ENCODE measurements at regions not wholly inside any gene's neighbourhood (a gene's known extent, or its start where the extent isn't known, plus 50 kb on each side); places are given as distances from the start of the nearest gene placed in this dataset.

DNA sequence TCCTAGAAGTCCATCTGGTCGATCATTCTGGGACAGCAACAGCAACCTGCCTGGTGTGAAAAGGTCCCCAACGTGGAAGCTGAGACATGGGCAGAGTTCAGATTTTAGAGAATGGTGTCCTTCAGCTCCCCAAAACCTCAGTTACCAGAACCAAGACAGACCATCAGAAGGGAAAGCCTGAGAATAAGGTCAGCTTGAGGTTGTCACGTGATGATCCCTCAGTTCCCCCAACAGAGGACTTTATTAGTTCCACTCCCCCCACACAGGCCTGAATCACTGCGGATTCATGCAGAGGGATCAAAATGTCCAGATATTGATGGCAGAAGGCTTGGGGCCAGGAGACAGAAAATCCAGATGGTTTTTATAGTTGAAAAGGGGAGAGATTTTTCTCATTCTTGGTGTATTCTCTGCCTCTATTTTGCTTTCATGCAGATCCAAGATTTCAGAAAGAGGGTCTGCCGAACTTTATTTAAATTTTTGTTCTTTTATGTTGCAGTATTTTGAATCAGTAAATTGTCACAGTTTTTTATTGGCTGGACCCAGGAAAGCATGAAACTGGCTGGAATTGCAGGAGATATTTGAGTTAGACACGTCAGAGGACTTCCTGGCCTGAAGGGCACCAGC is 139.0 kb upstream of the NTM start:
- no peak for ATAC-seq (ENCODE audit: insufficient read depth, low FRiP score)

DNA sequence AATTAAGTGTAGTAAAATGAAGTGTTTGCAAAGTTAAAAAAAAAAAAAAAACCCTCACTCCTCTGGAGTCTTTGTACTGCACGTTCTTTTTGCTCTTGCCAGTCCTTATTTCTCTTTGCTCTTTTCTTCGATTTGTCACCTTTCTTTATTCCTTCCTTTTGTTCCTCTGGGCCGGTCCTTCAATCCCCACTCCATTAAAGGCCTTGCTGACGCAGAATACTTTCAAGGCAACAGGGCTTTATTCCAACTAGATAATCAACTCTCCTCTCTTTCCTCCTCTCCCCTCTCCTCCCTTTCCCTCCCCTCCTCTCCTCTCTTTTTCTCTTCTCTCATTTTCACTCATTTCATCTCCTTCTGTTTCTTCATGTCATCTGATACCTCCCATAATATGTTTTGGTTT is 138.2 kb upstream of the NTM start:
- WGBS, 2 donors = 51 to 69% methylated on average over 4 of the region's 4 CpGs
- Histone ChIP-seq H3K27me3 (ENCODE audit: control insufficient read depth in 3 of 3, insufficient read depth in 3 of 3, low read length in 2 of 3) (no peaks in the 10 kb centered on the region), H3K9ac (ENCODE audit: insufficient read depth in 1 of 2, low read length in 2 of 2) (no peak overlapping the region), H3K4me3 (no peak overlapping the region), H3K9me3 (ENCODE audit: control insufficient read depth in 4 of 4, insufficient read depth in 3 of 4, low read length in 3 of 4) (peaks cover 0 to 5% (median 0%) of the 10 kb centered on the region in 4 donors), H3K36me3 (ENCODE audit: control insufficient read depth in 4 of 4, insufficient read depth in 4 of 4, low read length in 4 of 4) (no peaks in the 10 kb centered on the region), H3K4me1 (ENCODE audit: control insufficient read depth in 5 of 5, insufficient read depth in 5 of 5, low read length in 5 of 5) (peaks cover 0 to 5% (median 0%) of the 10 kb centered on the region in 5 donors), H3K27ac (ENCODE audit: low read depth in 1 of 2, low read length in 1 of 2) (no peak overlapping the region)
- DNase-seq = no peak
- ATAC-seq (ENCODE audit: insufficient read depth, low FRiP score) = no peak
- TF ChIP-seq, protein P1, sequence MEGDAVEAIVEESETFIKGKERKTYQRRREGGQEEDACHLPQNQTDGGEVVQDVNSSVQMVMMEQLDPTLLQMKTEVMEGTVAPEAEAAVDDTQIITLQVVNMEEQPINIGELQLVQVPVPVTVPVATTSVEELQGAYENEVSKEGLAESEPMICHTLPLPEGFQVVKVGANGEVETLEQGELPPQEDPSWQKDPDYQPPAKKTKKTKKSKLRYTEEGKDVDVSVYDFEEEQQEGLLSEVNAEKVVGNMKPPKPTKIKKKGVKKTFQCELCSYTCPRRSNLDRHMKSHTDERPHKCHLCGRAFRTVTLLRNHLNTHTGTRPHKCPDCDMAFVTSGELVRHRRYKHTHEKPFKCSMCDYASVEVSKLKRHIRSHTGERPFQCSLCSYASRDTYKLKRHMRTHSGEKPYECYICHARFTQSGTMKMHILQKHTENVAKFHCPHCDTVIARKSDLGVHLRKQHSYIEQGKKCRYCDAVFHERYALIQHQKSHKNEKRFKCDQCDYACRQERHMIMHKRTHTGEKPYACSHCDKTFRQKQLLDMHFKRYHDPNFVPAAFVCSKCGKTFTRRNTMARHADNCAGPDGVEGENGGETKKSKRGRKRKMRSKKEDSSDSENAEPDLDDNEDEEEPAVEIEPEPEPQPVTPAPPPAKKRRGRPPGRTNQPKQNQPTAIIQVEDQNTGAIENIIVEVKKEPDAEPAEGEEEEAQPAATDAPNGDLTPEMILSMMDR (IDR thresholded peaks at IDR 0.05; ENCODE audit: control extremely low read depth, extremely low read depth) = no peak

More for the DNA sequence above, 139.0 kb upstream of the NTM start:
- H3K9ac ChIP-seq (ENCODE audit: insufficient read depth in 1 of 2, low read length in 2 of 2) = no peak overlapping the region
- peaks cover 0 to 5% (median 0%) of the 10 kb centered on the region in 5 donors for H3K4me1 ChIP-seq (ENCODE audit: control insufficient read depth in 5 of 5, insufficient read depth in 5 of 5, low read length in 5 of 5)
- H3K36me3 ChIP-seq (ENCODE audit: control insufficient read depth in 4 of 4, insufficient read depth in 4 of 4, low read length in 4 of 4) = no peaks in the 10 kb centered on the region
- WGBS, 2 donors = 70 to 79% methylated on average over 6 of the region's 6 CpGs
- TF ChIP-seq, protein P1 (IDR thresholded peaks at IDR 0.05; ENCODE audit: control extremely low read depth, extremely low read depth) = no peak
- H3K9me3 ChIP-seq (ENCODE audit: control insufficient read depth in 4 of 4, insufficient read depth in 3 of 4, low read length in 3 of 4) = peaks cover 0 to 5% (median 0%) of the 10 kb centered on the region in 4 donors
- H3K27ac ChIP-seq (ENCODE audit: low read depth in 1 of 2, low read length in 1 of 2) = no peak overlapping the region
- H3K27me3 ChIP-seq (ENCODE audit: control insufficient read depth in 3 of 3, insufficient read depth in 3 of 3, low read length in 2 of 3) = no peaks in the 10 kb centered on the region
- no peak overlapping the region for H3K4me3 ChIP-seq
- DNase-seq = no peak

DNA sequence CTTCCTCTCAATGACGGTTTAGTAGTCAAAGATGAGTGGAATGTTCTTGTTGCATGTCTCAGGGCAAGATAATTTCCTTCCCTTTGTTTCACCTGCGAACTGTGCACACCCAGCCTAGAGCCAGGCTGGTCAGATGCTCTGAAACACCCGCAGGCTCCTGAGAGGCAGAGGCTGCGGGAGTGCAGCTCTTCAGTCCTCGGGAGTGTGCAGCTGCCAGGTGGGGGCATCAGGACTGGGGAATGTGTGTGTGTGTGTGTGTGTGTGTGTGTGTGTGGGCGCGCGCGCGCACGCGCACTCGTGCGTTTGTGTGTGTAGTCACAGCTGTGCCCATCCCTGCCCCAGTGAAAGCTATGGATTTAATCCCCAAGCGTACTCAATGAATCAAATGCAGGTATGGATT is 136.2 kb upstream of the NTM start:
- peaks cover 0 to 5% (median 0%) of the 10 kb centered on the region in 5 donors for H3K4me1 ChIP-seq (ENCODE audit: control insufficient read depth in 5 of 5, insufficient read depth in 5 of 5, low read length in 5 of 5)
- peaks cover 0 to 4% (median 0%) of the 10 kb centered on the region in 3 donors for H3K27me3 ChIP-seq (ENCODE audit: control insufficient read depth in 3 of 3, insufficient read depth in 3 of 3, low read length in 2 of 3)
- H3K9ac ChIP-seq (ENCODE audit: insufficient read depth in 1 of 2, low read length in 2 of 2) = no peak overlapping the region
- no peak for DNase-seq
- no peaks in the 10 kb centered on the region for H3K36me3 ChIP-seq (ENCODE audit: control insufficient read depth in 4 of 4, insufficient read depth in 4 of 4, low read length in 4 of 4)
- TF ChIP-seq, protein P1 (IDR thresholded peaks at IDR 0.05; ENCODE audit: control extremely low read depth, extremely low read depth) = no peak
- ATAC-seq (ENCODE audit: insufficient read depth, low FRiP score) = no peak
- no peak overlapping the region for H3K27ac ChIP-seq (ENCODE audit: low read depth in 1 of 2, low read length in 1 of 2)
- no peak overlapping the region for H3K4me3 ChIP-seq
- H3K9me3 ChIP-seq (ENCODE audit: control insufficient read depth in 4 of 4, insufficient read depth in 3 of 4, low read length in 3 of 4) = peaks cover 0 to 5% (median 0%) of the 10 kb centered on the region in 4 donors
- WGBS, 2 donors = 80 to 89% methylated on average over 15 of the region's 15 CpGs
